Progenitor cell of endocrine pancreas (in vitro differentiated cells): ENCODE measurements at regions not wholly inside any gene's neighbourhood (a gene's known extent, or its start where the extent isn't known, plus 50 kb on each side); places are given as distances from the start of the nearest gene placed in this dataset.

ENCODE experiments used
- DNase-seq: peaks from one replicate; pipeline ENCODE4 v3.0.0; 2021; ENCODE audit warnings: low spot score; ENCODE audit not compliant: unreplicated experiment
- H3K27ac Mint-ChIP-seq: 2 replicates; pipeline ENCODE4 v1.8.0; 2021; ENCODE audit warnings: mild to moderate bottlenecking, moderate library complexity, mixed read lengths
- H3K27me3 Mint-ChIP-seq: 2 replicates; pipeline ENCODE4 v1.8.0; 2021; ENCODE audit warnings: mixed read lengths
- H3K36me3 Mint-ChIP-seq: 2 replicates; pipeline ENCODE4 v1.8.0; 2022; ENCODE audit warnings: mixed read lengths; ENCODE audit not compliant: insufficient read depth
- H3K4me1 Mint-ChIP-seq: 2 replicates; pipeline ENCODE4 v1.8.0; 2021; ENCODE audit warnings: low read depth, mixed read lengths
- H3K4me3 Mint-ChIP-seq: 2 replicates; pipeline ENCODE4 v1.8.0; 2021; ENCODE audit warnings: low read depth, mild to moderate bottlenecking, moderate library complexity, mixed read lengths
- H3K9me3 Mint-ChIP-seq: 2 replicates; pipeline ENCODE4 v1.8.0; 2021; ENCODE audit warnings: low read depth, mixed read lengths
- TF ChIP-seq, protein P1 (sequence below): fragments of 200-600 bp; sonication (generic); IDR thresholded peaks from one replicate; pipeline ENCODE4 v1.5.0; 2021; ENCODE audit warnings: antibody characterized with exemption, mild to moderate bottlenecking; ENCODE audit not compliant: unreplicated experiment

- H3K4me1 Mint-ChIP-seq: no peaks in the 10 kb centered on the region
- no peak for DNase-seq
- TF ChIP-seq, protein P1, sequence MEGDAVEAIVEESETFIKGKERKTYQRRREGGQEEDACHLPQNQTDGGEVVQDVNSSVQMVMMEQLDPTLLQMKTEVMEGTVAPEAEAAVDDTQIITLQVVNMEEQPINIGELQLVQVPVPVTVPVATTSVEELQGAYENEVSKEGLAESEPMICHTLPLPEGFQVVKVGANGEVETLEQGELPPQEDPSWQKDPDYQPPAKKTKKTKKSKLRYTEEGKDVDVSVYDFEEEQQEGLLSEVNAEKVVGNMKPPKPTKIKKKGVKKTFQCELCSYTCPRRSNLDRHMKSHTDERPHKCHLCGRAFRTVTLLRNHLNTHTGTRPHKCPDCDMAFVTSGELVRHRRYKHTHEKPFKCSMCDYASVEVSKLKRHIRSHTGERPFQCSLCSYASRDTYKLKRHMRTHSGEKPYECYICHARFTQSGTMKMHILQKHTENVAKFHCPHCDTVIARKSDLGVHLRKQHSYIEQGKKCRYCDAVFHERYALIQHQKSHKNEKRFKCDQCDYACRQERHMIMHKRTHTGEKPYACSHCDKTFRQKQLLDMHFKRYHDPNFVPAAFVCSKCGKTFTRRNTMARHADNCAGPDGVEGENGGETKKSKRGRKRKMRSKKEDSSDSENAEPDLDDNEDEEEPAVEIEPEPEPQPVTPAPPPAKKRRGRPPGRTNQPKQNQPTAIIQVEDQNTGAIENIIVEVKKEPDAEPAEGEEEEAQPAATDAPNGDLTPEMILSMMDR: no peak
- H3K36me3 Mint-ChIP-seq: no peaks in the 10 kb centered on the region
- no peak overlapping the region for H3K4me3 Mint-ChIP-seq
- peaks cover 24% of the 10 kb centered on the region for H3K9me3 Mint-ChIP-seq
- H3K27me3 Mint-ChIP-seq: no peaks in the 10 kb centered on the region
- no peak overlapping the region for H3K27ac Mint-ChIP-seq
These were observed 83.5 kb upstream of the CDC42BPA start for GRCh38 chr1:227401562-227402342.

DNA sequence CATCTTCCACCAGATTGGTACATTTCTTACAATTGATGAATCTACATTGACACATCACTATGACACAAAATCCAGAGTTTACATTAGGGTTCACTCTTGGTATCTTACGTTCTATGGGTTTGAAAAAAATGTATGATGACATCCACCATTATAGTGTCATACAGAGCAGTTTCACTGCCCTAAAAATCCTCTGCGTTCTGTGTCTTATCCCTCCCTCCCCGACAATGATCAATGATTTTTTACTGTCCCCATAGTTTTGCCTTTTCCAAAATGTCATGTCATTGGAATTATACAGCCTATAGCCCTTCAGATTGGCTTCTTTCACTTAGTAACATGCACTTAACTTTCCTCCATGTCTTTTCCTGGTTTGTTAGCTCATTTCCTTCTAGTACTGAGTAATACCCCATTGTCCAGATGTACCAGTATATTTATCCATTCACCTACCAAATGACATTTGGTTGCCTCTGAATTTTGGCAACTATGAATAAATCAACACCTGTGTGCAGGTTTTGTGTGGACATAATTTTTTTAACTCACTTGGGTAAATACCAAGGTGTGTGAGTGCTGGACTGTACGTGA lies 80.9 kb upstream of the CDC42BPA start:
- H3K36me3 Mint-ChIP-seq: no peaks in the 10 kb centered on the region
- H3K27ac Mint-ChIP-seq: no peak overlapping the region
- no peak for DNase-seq
- TF ChIP-seq, protein P1: no peak
- H3K27me3 Mint-ChIP-seq: no peaks in the 10 kb centered on the region
- H3K9me3 Mint-ChIP-seq: peaks cover 11% of the 10 kb centered on the region
- H3K4me3 Mint-ChIP-seq: no peak overlapping the region
- H3K4me1 Mint-ChIP-seq: no peaks in the 10 kb centered on the region

DNA sequence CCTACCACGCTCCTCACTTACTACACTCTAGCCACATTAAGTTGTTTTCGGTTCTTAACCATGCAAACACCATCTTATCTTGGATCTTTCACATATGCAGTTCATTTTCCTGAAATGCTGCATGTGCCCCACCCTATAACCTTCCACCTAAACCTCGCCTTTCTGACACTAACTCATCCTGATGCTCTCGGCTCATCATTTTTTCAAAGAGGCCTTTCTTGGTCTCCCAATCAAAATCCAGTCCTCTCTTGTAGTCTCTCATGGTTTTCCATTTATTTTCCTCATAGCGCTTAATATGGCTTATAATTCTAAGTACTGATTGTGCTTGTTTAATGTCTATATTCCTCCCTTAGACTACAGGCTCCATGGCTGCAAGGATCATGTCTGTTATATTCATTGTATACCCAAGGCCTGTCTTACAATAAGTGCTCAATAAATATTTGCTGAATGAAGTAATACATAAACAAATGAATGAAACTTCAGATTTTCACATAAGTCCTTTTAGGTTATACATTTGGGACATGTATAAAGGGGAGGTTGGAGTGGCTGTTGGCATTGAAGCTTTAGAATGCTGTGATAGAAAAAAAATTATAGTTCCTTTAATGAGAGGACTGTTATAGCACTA lies 79.2 kb upstream of the CDC42BPA start:
- no peak overlapping the region for H3K4me3 Mint-ChIP-seq

GRCh38 chr1:227396539-227397353 lies 78.5 kb upstream of the CDC42BPA start:
- Mint-ChIP-seq H3K27me3 (no peaks in the 10 kb centered on the region), H3K9me3 (peaks cover 7% of the 10 kb centered on the region), H3K27ac (no peak overlapping the region), H3K4me1 (peaks cover 1% of the 10 kb centered on the region), H3K4me3 (no peak overlapping the region), H3K36me3 (no peaks in the 10 kb centered on the region)
- TF ChIP-seq, protein P1: no peak
- DNase-seq: no peak

More for the DNA sequence above, 79.2 kb upstream of the CDC42BPA start:
- DNase-seq: no peak
- Mint-ChIP-seq H3K4me1 (no peaks in the 10 kb centered on the region), H3K36me3 (no peaks in the 10 kb centered on the region), H3K9me3 (peaks cover 7% of the 10 kb centered on the region), H3K27ac (no peak overlapping the region), H3K27me3 (no peaks in the 10 kb centered on the region)
- TF ChIP-seq, protein P1: no peak
